ELF-1 (cell line): ENCODE measurements at regions not wholly inside any gene's neighbourhood (a gene's known extent, or its start where the extent isn't known, plus 50 kb on each side); places are given as distances from the start of the nearest gene placed in this dataset.

Source experiments
- DNase-seq: peaks from one replicate; pipeline ENCODE4 v3.0.0-alpha.2; 2016; ENCODE audit warnings: low read depth, low spot score

DNA sequence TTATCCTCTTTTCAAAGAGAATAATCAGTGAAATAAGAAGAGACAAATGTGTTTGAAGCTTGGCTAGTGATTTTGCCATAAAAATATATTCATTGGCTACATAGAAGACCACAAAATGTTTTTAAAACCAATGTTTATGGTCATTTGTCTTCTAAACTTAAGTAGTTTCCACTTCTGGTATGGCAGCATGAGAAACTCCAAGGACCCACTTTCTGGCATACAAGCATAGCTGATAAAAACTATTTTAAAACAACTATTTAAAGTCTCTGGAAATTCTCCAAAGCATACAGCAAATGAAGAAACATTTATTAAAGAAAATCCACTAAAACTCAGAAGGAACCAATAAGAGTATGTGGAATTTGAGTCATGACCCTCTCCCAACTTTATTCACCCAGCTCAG, 89.2 kb upstream of the TOMM7 start:
- no peak for DNase-seq

DNA sequence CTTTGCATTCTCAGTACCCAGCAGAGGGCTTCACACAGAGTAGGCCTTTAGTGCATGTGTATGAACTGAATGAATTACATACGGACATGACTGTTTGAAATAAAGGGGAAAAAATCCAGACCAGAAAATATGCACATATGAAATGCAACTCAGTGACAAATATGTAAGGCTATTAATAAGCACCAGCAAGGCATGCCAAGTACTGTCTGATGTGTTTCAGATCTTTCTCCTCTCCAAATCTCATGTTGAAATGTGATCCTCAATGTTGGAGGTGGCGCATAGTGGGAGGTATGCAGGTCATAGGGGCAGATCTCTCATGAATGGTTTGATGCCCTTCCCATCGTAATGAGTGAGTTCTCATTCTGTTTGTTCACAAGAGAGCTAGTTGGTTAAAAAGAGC, 87.3 kb upstream of the TOMM7 start:
- DNase-seq, result no peak

DNA sequence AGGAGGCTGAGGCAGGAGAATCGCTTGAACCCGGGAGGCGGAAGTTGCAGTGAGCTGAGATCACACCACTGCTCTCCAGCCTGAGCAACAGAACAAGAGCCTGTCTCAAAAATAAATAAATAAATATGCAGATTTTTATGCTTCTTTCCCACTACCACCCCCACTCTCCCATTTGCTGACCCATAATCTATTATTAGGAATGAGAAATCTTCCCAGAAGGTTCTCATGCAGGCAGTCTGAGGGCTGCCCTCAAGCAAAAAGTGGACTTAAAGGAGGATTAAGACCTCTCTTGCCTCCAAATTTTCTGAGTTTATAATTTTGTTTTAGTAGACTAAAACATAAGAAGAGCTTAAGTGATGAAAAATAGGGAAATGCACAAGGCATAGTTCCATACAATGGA, 85.2 kb upstream of the TOMM7 start:
- no peak for DNase-seq

DNA sequence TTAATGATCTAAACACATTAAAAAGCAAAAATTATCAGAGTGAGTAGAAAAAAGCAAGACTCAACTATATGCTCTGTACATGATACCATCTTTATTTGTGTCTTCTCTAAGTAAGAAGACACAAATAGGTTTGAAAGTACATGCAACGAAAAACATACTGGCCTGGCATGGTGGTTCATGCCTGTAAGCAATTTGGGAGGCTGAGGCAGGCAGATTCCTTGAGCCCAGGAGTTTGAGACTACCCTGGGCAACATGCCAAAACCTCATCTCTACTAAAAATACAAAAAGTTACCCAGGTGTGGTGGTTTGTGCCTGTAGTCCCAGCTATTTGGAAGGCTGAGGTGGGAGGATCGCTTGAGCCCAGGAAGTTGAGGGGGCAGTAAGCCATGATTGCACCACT, 78.1 kb upstream of the TOMM7 start:
- no peak for DNase-seq

DNA sequence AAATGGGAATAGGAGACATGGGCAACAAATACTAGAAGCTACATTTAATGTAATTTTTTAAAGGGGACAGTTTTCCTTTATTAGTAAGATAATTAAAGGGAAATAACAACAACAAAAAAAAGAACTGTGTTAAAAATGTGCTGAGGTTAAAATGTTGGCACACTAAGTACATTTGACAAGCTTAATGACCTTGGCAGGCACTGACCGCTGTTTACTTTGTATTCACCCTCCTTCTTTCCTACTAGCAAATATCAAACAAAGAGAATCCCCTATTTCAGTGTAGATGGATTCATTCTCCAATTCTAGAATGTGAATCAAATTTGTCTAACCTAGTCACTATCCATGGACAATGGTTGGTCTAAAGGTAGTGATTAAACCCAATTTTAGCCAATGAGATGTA, 77.5 kb upstream of the TOMM7 start:
- no peak for DNase-seq

DNA sequence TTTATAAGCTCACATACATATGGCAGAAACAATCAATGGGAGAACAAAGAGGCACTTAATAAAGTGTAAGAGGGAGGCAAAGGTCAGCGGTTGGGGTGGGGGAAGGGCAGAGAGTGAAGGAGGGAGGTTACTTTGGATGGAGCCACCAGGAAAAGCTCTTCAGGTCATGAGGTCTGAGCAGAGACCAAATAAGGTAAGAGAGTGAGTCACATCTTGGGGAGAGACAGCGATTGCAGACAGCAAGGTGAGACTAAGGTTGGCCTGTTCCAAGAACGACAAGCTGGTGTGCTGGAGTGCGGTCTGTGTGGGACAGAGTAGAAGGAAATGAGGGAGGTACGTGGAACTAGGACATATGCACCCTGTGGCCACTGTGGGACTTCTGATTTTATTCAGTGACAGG, 74.3 kb upstream of the TOMM7 start:
- peak; percentile 71 for DNase-seq

DNA sequence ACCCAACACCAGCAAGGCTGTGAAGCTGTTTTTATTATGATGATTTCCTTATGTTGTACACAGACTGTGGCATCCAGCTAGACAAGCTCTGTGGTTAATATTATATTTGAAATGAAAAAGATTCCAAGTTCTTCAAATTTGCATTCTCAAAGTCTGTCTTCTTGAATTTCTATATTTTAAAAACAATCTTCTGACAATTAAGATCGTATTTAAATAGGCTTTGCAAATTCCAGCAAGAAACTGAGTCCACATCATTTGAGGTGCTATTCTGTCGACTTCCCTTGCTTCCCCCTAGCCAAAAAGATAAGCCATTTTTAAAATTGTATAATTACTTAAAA, 73.1 kb upstream of the TOMM7 start:
- DNase-seq, result no peak

DNA sequence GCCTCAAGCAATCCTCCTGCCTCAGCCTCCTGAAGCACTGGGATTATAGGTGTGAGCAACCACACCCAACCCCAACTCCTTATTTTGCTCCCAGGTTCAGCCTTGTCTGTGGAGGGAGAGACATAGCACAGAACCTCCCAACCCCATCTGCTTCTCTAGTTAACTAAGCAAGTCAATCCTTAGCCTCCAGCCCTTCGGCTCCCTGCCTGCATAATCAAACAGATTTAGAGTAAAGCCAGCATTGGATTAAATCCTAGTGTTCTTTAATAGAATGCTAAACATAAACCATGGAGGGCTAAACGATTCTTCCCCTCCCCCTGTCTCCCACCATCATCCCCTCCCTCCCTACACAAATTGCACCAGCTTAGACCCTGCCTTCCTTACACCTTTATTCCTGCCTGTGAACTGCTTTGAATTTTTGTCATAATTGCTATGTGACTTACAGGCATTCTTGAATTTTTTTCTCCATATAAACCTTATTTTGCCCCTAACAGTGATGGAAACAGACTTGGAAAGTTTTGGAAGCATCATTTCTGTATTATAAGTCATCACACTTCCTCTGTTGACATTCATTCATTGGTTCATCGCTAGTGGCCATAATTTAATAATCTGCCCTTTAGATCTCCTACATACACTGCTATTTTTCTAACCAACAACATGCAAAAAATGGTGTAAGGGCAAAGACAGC, 72.6 kb upstream of the TOMM7 start:
- DNase-seq, result no peak

DNA sequence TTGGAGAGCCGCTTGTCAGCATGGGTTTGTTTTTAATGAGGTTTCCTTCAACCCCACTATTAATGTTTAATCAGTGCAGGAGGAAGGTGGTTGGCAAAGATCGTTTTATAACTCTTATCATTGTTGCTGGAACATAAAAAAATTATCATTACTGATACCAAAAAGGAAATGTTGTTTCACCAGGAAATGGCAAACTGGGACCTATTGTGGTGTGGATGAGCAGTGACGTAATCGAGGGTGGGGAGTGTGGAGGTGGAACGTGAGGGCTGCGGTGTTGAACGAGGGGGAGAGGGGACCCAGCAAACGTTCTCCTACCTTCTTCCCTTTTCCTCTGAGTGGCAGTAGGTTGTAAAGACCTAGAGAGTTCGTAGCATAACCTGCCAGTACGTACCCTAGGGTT, 71.9 kb upstream of the TOMM7 start:
- DNase-seq, result no peak

DNA sequence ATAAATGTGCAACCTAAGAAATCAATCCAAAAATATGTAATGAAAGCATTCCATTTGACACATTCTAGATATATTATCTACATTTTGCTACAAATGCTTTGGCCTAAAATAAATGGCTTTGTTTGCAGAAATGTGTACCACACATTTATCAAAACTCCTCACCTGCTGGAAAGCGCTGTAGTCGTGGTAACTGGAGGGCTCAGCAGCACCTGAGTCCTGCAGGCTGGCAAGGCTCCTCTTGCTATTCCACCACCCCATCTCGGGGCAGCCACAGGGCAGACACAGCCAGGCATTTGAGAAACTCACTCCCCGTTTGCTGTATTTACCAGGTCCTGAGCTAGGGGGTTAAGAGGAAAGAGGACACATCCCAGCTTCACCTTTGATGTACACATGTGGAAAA, 68.1 kb upstream of the TOMM7 start:
- DNase-seq, result no peak

DNA sequence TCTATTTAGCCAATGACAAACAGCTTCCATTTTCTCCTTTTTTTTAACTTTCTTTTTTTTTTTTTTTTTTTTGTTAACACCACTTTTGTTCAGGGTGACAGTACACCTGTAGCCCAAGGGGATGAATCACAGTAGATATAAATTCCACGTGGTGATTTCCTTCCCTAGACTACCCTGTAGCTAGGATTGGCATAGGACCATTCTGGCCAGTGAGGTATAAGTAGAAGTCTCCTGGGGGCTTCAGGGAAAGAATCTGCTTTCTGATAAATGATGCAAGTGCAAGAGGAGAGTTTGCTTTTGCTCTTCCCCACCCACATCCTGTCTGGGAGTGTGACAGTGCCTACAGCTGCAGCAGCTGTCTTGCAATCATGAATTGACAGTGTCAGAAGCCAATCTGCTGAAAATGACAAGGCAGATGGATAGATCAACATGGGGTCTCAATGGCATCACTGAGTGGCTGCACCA, 63.2 kb upstream of the TOMM7 start:
- no peak for DNase-seq

DNA sequence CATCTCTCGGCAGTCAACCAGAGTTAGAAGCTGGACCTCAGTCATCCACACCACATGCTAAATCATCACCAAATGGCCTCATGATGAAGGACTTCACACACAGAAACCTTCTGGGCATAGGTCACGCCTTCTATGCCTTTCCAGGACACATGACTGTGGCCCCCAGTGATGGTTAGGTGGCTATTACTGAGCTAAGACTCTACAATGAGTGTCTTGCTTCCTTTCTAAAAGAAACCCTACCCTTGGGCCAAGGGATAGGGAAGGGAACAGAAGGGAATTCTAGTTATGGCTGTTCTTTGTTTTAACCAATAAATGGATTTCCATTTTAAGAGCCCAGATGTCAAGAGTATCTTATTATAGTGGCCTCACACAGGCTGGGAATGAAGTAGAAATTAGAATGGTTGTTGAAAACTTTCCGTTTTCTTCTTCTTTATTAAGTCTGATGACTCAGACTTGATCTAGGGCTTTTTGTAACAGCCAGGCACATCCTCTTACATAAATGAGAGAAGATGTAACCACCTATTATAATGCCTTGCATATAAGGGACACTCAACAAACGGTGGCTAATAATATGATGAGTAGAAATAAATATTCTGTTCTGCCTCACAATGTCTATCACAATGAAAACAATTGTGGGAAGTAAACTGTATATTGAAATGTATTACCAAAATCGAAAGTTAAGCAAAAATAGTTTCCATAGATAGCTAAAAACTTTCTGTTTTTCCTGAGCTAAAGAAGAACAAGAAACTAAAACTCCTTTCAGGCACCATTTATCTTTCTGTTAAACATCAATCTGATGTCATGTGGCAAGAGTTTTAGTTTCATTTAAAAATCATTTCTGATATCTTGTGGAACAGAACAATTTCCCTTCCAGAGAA, 62.5 kb upstream of the TOMM7 start:
- DNase-seq, result no peak

DNA sequence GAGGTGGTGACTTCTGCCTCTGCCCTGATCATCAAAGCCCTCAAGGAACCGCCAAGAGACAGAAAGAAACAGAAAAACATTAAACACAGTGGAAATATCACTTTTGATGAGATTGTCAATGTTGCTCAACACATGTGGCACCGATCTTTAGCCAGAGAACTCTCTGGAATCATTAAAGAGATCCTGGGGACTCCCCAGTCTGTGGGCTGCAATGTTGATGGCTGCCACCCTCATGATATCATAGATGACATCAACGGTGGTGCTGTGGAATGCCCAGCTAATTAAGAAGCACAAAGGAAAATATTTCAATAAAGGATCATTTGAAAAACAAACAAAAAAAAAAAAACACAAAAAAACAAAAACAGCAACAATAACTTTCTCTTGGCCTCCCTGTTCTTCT, 59.5 kb upstream of the TOMM7 start:
- no peak for DNase-seq

DNA sequence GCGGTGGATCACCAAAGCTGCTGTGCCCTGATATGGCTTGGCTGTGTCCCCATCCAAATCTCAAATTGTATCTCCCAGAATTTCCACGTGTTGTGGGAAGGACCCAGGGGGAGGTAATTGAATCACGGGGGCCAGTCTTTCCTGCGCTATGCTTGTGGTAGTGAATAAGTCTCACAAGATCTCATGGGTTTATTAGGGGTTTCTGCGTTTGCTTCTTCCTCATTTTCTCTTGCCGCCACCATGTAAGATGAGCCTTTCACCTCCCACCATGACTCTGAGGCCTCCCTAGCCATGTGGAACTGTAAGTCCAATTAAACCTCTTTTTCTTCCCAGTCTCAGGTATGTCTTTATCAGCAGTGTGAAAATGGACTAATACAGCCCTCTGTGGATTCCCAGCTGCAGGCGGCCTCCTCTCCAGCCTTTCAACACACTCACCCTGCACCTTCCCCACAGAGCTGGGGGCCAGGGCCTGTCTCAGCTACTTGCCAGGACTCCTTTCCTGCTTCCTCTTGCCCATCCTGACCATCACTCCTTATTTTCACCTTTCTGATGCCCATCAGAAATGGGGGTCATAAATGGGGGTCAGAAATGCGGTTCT, 57.2 kb upstream of the TOMM7 start:
- no peak for DNase-seq

DNA sequence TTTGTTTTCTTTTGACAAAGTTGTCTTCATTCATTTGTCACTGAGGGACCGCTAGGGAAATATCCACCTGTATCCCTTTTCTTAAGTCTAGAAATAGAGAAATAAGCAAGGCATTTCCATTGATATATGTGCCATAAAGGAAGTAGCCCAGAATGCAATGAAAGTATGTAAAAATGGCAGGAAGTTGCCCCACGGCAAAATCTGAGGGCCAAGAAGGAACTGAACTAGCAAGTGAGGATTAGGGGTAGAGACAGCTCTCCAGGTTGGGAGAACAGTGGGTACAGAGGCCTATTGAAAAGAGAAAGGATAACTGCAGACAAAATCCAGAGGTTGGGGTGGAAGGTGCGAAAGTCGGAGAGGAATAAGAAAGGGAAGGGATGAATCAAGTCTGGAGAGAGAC, 56.6 kb upstream of the TOMM7 start:
- no peak for DNase-seq

DNA sequence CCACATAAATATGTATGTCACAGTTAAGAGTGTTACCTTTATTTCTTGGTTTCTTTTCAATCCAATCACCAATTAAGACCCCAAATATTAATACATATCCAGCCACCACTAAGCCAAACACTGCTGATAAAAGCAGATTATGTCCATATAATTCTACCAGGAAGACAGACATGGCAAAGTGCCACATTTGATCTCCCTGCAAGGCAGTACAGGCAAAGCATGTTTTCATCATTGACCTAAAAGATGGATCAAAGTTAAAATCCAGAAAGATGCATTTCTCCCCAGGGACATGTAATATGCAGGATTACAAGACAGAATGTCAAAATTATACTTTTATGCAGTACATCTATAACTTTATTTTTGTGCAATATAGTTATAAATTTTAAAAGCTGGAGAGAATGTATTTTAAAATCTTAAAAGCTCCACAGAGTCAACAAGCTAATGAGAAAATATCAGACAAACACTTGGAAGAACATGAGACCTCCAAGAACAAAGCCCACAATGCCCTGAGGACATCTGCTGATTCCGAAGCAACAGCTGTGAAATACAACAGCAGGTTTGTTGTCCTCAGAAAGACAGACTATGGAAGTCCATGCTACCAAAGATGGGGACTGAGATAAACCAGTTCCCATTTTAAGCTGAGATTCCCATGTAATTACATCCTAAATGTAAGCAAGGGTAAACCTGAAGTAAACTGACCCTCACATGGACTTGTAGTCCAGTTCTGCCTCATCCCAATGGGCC, 54.5 kb upstream of the TOMM7 start:
- peak; percentile 56 for DNase-seq

DNA sequence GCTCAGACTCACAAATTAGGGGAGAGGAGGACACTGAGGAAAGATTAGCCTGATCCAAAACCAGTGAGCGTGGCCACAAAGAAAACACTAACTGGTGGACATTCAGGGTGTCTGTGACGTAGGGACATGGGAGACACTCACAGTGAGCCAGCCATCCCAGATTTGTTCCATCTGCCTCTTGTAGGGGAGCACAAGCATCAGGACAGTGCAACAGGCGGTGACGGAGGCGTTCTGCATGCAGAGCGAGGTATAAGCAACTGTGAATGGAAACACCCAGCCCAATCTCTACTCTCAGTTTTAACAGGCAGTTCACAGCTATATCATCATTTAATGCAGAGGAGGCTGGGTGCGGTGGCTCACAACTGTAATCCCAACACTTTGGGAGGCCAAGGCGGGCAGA, 52.8 kb upstream of the TOMM7 start:
- DNase-seq, result no peak

DNA sequence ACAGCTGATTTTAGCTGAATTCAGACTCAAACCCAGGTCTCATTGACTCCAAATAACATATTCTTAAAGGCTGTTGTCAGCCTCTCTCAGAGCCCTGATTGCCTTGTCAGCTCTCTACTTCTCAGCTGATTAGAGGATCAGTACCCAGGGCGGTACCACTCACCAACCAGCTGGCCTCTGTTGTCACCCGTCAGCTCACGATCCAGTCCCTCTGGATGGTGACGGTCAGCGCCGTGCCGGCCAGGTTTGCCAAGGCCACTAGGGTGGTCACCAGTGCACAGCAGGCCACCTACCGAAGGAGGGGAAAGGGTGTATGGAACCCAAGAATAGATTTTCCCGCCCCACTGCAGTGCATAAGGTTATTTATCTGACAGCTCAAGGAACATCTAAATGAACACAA, 52.3 kb upstream of the TOMM7 start:
- DNase-seq, result no peak
